A549 (cell line): ENCODE measurements at regions not wholly inside any gene's neighbourhood (a gene's known extent, or its start where the extent isn't known, plus 50 kb on each side); places are given as distances from the start of the nearest gene placed in this dataset.

Experiments used
- CTCF ChIP-seq: fragments of >200 bp; sonication (Bioruptor Twin); formaldehyde crosslinking; IDR thresholded peaks from 3 replicates; pipeline ENCODE4 v1.5.1; 2016
- EP300 ChIP-seq, 2 experiments: fragments of >200 bp; sonication (Bioruptor Twin); formaldehyde crosslinking; IDR thresholded peaks; 2 replicates in 1 of 2; 3 replicates in 1 of 2; pipeline ENCODE4 v1.6.1; 2016 to 2017
- MAZ ChIP-seq: fragments of 150-350 bp; IDR thresholded peaks from 2 replicates; pipeline ENCODE4 v1.6.1; 2014; ENCODE audit warnings: antibody characterized with exemption, low read depth, low read length, borderline replicate concordance
- NR3C1 ChIP-seq: fragments of >200 bp; sonication (Bioruptor Twin); formaldehyde crosslinking; IDR thresholded peaks from 3 replicates; pipeline ENCODE4 v1.6.1; 2017
- TF ChIP-seq, protein P1 (sequence below): fragments of 200-600 bp; sonication (generic); IDR thresholded peaks from 2 replicates; pipeline ENCODE4 v1.6.1; 2016; ENCODE audit warnings: antibody characterized with exemption, mild to moderate bottlenecking, moderate library complexity

- TF ChIP-seq CTCF, result no peak
- no peak for TF ChIP-seq MAZ
- TF ChIP-seq NR3C1, result no peak
- TF ChIP-seq EP300 (IDR thresholded peaks at IDR 0.05), result no peak
- TF ChIP-seq, protein P1, sequence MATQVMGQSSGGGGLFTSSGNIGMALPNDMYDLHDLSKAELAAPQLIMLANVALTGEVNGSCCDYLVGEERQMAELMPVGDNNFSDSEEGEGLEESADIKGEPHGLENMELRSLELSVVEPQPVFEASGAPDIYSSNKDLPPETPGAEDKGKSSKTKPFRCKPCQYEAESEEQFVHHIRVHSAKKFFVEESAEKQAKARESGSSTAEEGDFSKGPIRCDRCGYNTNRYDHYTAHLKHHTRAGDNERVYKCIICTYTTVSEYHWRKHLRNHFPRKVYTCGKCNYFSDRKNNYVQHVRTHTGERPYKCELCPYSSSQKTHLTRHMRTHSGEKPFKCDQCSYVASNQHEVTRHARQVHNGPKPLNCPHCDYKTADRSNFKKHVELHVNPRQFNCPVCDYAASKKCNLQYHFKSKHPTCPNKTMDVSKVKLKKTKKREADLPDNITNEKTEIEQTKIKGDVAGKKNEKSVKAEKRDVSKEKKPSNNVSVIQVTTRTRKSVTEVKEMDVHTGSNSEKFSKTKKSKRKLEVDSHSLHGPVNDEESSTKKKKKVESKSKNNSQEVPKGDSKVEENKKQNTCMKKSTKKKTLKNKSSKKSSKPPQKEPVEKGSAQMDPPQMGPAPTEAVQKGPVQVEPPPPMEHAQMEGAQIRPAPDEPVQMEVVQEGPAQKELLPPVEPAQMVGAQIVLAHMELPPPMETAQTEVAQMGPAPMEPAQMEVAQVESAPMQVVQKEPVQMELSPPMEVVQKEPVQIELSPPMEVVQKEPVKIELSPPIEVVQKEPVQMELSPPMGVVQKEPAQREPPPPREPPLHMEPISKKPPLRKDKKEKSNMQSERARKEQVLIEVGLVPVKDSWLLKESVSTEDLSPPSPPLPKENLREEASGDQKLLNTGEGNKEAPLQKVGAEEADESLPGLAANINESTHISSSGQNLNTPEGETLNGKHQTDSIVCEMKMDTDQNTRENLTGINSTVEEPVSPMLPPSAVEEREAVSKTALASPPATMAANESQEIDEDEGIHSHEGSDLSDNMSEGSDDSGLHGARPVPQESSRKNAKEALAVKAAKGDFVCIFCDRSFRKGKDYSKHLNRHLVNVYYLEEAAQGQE, result no peak
These were observed 244.9 kb upstream of the AGA start for GRCh38 chr4:177687117-177687516.
